ENCODE measurements at regions not wholly inside any gene's neighbourhood (a gene's known extent, or its start where the extent isn't known, plus 50 kb on each side); places are given as distances from the start of the nearest gene placed in this dataset.

DNA sequence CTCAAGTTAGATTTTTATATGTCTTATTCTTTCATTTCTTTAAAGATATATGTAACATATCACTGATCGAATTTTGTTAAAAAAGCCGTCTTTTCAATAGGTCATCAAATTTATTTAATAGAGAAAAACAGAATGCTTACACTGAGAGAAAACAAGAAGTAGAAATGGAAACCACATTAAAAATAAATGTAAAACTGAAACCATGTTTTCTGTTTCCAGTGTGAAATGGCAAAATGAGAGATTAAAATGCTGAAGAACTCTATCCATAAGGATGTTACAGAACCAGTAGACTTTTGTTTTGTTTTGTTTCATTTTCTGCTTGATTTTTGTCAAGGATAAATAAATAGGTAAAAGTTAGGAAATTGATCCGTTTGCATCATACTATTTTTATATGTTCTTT, 210.1 kb downstream of the PRDM9 start:
- no peaks in the 10 kb centered on the region for H3K27me3 Mint-ChIP-seq (ENCODE audit: insufficient read depth)
- TF ChIP-seq, protein P1, sequence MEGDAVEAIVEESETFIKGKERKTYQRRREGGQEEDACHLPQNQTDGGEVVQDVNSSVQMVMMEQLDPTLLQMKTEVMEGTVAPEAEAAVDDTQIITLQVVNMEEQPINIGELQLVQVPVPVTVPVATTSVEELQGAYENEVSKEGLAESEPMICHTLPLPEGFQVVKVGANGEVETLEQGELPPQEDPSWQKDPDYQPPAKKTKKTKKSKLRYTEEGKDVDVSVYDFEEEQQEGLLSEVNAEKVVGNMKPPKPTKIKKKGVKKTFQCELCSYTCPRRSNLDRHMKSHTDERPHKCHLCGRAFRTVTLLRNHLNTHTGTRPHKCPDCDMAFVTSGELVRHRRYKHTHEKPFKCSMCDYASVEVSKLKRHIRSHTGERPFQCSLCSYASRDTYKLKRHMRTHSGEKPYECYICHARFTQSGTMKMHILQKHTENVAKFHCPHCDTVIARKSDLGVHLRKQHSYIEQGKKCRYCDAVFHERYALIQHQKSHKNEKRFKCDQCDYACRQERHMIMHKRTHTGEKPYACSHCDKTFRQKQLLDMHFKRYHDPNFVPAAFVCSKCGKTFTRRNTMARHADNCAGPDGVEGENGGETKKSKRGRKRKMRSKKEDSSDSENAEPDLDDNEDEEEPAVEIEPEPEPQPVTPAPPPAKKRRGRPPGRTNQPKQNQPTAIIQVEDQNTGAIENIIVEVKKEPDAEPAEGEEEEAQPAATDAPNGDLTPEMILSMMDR (conservative IDR thresholded peaks at IDR 0.05) = no peak
- Histone ChIP-seq H3K4me3 (ENCODE audit: low read length) (no peak overlapping the region), H3K9me3 (ENCODE audit: control insufficient read depth, low read length) (no peaks in the 10 kb centered on the region), H3K36me3 (ENCODE audit: control insufficient read depth, insufficient read depth, low read length) (no peaks in the 10 kb centered on the region), H3K27ac (ENCODE audit: low read depth, low read length) (no peak overlapping the region), H3K27me3 (ENCODE audit: control insufficient read depth, insufficient read depth, low read length, poor library complexity, severe bottlenecking) (no peaks in the 10 kb centered on the region), H3K4me1 (ENCODE audit: control insufficient read depth, insufficient read depth, low read length) (no peaks in the 10 kb centered on the region), H3K9ac (ENCODE audit: extremely low read depth, low read length, poor library complexity, severe bottlenecking) (no peak overlapping the region)
- no peak overlapping the region for H3K27ac Mint-ChIP-seq
- no peaks in the 10 kb centered on the region for H3K9me3 Mint-ChIP-seq
- H3K36me3 Mint-ChIP-seq (ENCODE audit: low read depth) = no peaks in the 10 kb centered on the region
- H3K4me1 Mint-ChIP-seq = no peaks in the 10 kb centered on the region
- 100% methylated on average over 1 of the region's 3 CpGs; no CpG with 5 or more reads in 1 of the 2 experiments for WGBS, 2 experiments (ENCODE audit: insufficient coverage in 1 of 2, insufficient read length in 1 of 2)
- no peak for DNase-seq
- no peak overlapping the region for H3K4me3 Mint-ChIP-seq

DNA sequence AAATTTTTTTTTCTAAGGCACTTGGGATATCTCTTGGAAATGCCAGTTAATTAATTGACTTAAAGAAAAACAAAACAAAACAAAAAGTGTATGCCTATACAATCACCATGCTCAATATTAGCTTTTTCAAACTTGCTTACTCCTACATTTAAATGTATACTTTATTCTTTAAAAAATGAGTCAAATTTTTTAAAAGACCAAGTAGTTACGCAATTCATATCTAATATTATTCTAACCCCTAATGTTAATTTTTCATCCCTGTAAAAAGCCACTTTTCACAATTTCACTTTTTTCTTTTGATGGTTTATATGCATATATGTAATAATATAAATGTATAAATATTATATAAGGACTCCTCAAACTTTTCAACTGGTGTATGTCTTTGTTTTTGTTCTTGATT, 211.2 kb downstream of the PRDM9 start:
- TF ChIP-seq, protein P1 (conservative IDR thresholded peaks at IDR 0.05) = no peak
- no peaks in the 10 kb centered on the region for H3K36me3 Mint-ChIP-seq (ENCODE audit: low read depth)
- 100% methylated on average over 1 of the region's 1 CpG; no CpG with 5 or more reads in 1 of the 2 experiments for WGBS, 2 experiments (ENCODE audit: insufficient coverage in 1 of 2, insufficient read length in 1 of 2)

DNA sequence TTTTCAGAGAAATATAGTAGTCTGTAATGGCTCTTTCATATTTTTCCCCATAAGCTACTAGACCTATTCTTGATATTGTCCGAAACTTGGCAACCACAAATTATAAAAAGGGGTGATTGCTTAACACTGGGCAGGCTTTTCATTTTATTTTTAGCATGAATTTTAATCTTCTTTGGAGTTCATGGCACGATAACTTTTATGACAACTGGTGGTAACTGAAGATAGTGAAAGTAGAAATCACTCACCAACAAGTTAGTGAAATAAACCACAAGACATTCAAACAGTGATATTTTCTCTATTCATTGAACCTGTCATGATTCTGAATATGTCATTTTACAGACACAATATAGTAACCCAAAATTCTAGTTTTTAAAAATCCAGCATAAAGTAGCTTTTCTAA, 213.9 kb downstream of the PRDM9 start:
- H3K27me3 ChIP-seq (ENCODE audit: control insufficient read depth, insufficient read depth, low read length, poor library complexity, severe bottlenecking) = no peaks in the 10 kb centered on the region
- no peaks in the 10 kb centered on the region for H3K4me1 ChIP-seq (ENCODE audit: control insufficient read depth, insufficient read depth, low read length)
- WGBS, 2 experiments (ENCODE audit: insufficient coverage in 1 of 2, insufficient read length in 1 of 2) = 83% methylated on average over 2 of the region's 2 CpGs; no CpG with 5 or more reads in 1 of the 2 experiments
- Mint-ChIP-seq H3K27ac (no peak overlapping the region), H3K27me3 (ENCODE audit: insufficient read depth) (no peaks in the 10 kb centered on the region), H3K9me3 (no peaks in the 10 kb centered on the region), H3K4me1 (no peaks in the 10 kb centered on the region), H3K4me3 (no peak overlapping the region), H3K36me3 (ENCODE audit: low read depth) (no peaks in the 10 kb centered on the region)
- H3K9me3 ChIP-seq (ENCODE audit: control insufficient read depth, low read length) = no peaks in the 10 kb centered on the region
- H3K4me3 ChIP-seq (ENCODE audit: low read length) = no peak overlapping the region
- TF ChIP-seq, protein P1 (conservative IDR thresholded peaks at IDR 0.05) = no peak
- H3K9ac ChIP-seq (ENCODE audit: extremely low read depth, low read length, poor library complexity, severe bottlenecking) = no peak overlapping the region
- no peak overlapping the region for H3K27ac ChIP-seq (ENCODE audit: low read depth, low read length)
- no peak for DNase-seq
- no peaks in the 10 kb centered on the region for H3K36me3 ChIP-seq (ENCODE audit: control insufficient read depth, insufficient read depth, low read length)

More for the DNA sequence above, 211.2 kb downstream of the PRDM9 start:
- no peak overlapping the region for H3K27ac Mint-ChIP-seq
- Histone ChIP-seq H3K9ac (ENCODE audit: extremely low read depth, low read length, poor library complexity, severe bottlenecking) (no peak overlapping the region), H3K4me3 (ENCODE audit: low read length) (no peak overlapping the region), H3K4me1 (ENCODE audit: control insufficient read depth, insufficient read depth, low read length) (no peaks in the 10 kb centered on the region), H3K36me3 (ENCODE audit: control insufficient read depth, insufficient read depth, low read length) (no peaks in the 10 kb centered on the region), H3K27me3 (ENCODE audit: control insufficient read depth, insufficient read depth, low read length, poor library complexity, severe bottlenecking) (no peaks in the 10 kb centered on the region), H3K9me3 (ENCODE audit: control insufficient read depth, low read length) (no peaks in the 10 kb centered on the region), H3K27ac (ENCODE audit: low read depth, low read length) (no peak overlapping the region)
- H3K4me1 Mint-ChIP-seq = no peaks in the 10 kb centered on the region
- no peak for DNase-seq
- H3K9me3 Mint-ChIP-seq = no peaks in the 10 kb centered on the region
- no peaks in the 10 kb centered on the region for H3K27me3 Mint-ChIP-seq (ENCODE audit: insufficient read depth)
- H3K4me3 Mint-ChIP-seq = no peak overlapping the region

Data from endodermal cell (in vitro differentiated cells).